ENCODE measurements at regions not wholly inside any gene's neighbourhood (a gene's known extent, or its start where the extent isn't known, plus 50 kb on each side); places are given as distances from the start of the nearest gene placed in this dataset.

DNA sequence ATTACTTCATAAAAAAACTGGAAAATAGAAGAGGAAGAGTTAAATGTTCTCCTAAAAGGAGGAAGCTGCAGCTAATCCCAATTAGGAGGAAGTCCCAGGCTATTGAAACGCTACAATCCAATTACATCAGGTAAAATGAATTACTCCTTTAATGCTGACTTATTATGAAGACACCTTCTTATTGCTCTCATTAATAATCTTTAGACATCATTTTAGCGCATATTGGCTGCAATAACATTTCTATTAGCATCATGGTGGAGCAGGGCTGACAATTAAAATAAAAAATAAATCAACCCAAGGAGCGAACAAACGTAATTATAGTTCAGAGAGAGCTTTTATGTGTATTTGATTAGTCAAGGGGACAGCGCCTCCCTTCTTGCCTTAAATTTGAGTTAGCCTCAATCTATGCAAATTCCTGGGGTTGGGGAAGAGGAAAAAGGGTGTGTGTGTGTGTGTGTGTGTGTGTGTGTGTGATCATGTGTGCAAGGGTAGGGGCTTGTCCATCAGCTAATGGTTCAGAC is 109.0 kb upstream of the IRX6 start:
- TF ChIP-seq, protein P1, sequence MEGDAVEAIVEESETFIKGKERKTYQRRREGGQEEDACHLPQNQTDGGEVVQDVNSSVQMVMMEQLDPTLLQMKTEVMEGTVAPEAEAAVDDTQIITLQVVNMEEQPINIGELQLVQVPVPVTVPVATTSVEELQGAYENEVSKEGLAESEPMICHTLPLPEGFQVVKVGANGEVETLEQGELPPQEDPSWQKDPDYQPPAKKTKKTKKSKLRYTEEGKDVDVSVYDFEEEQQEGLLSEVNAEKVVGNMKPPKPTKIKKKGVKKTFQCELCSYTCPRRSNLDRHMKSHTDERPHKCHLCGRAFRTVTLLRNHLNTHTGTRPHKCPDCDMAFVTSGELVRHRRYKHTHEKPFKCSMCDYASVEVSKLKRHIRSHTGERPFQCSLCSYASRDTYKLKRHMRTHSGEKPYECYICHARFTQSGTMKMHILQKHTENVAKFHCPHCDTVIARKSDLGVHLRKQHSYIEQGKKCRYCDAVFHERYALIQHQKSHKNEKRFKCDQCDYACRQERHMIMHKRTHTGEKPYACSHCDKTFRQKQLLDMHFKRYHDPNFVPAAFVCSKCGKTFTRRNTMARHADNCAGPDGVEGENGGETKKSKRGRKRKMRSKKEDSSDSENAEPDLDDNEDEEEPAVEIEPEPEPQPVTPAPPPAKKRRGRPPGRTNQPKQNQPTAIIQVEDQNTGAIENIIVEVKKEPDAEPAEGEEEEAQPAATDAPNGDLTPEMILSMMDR (IDR thresholded peaks at IDR 0.05): no peak
- no peak for TF ChIP-seq POLR2A (IDR thresholded peaks at IDR 0.05)

All from testis (tissue), 2 donors.